GM23338 (cell line): ENCODE measurements at regions not wholly inside any gene's neighbourhood (a gene's known extent, or its start where the extent isn't known, plus 50 kb on each side); places are given as distances from the start of the nearest gene placed in this dataset.

Experiments used
- CREB1 ChIP-seq: fragments of 250-450 bp; sonication (Bioruptor Pico); IDR thresholded peaks from 2 replicates; pipeline ENCODE4 v1.5.0; 2020; ENCODE audit warnings: low read depth, mild to moderate bottlenecking, moderate library complexity
- CTCF ChIP-seq, 2 experiments: fragments of 200-600 bp in 1 of 2; sonication (generic) in 1 of 2; conservative IDR thresholded peaks; 2 replicates each; pipeline versions ENCODE4 v1.5.1 to v1.6.1; 2016 to 2017; ENCODE audit warnings: antibody characterized with exemption in 2 of 2, low read depth in 2 of 2, mild to moderate bottlenecking in 2 of 2, moderate library complexity in 1 of 2
- EZH2 ChIP-seq: fragments of 200-600 bp; sonication (generic); IDR thresholded peaks from one replicate; pipeline ENCODE4 v1.8.0; 2017; ENCODE audit warnings: antibody characterized with exemption, mild to moderate bottlenecking, low read depth; ENCODE audit not compliant: unreplicated experiment
- EZH2phosphoT487 ChIP-seq: fragments of 200-600 bp; sonication (generic); IDR thresholded peaks from one replicate; pipeline ENCODE4 v1.8.1; 2018; ENCODE audit warnings: antibody characterized with exemption; ENCODE audit not compliant: unreplicated experiment
- JUNB ChIP-seq: IDR thresholded peaks from one replicate; pipeline ENCODE4 v1.6.1; 2016; ENCODE audit warnings: antibody characterized with exemption; ENCODE audit not compliant: unreplicated experiment
- NANOG ChIP-seq: IDR thresholded peaks from 2 replicates; pipeline ENCODE4 v1.6.1; 2016; ENCODE audit warnings: antibody characterized with exemption, borderline replicate concordance
- POLR2AphosphoS5 ChIP-seq: IDR thresholded peaks from 2 replicates; pipeline ENCODE4 v1.6.1; 2016; ENCODE audit warnings: antibody characterized with exemption, low read depth
- REST ChIP-seq: IDR thresholded peaks from one replicate; pipeline ENCODE4 v1.6.1; 2018; ENCODE audit warnings: antibody characterized with exemption; ENCODE audit not compliant: unreplicated experiment
- ZNF114 ChIP-seq: fragments of 250-450 bp; sonication (Bioruptor Pico); IDR thresholded peaks from 2 replicates; pipeline ENCODE4 v1.5.0; 2020; ENCODE audit warnings: mild to moderate bottlenecking, moderate library complexity
- ZNF331 ChIP-seq: fragments of 250-450 bp; sonication (Bioruptor Pico); IDR thresholded peaks from 2 replicates; pipeline ENCODE4 v1.5.0; 2020; ENCODE audit warnings: low read depth, mild to moderate bottlenecking, moderate library complexity
- ZNF462 ChIP-seq: fragments of 250-450 bp; sonication (Bioruptor Pico); IDR thresholded peaks from 2 replicates; pipeline ENCODE4 v1.5.0; 2020; ENCODE audit warnings: mild to moderate bottlenecking, moderate library complexity

GRCh38 chr3:124299831-124300230 is 307.9 kb upstream of the ROPN1 start:
- TF ChIP-seq EZH2: no peak
- no peak for TF ChIP-seq POLR2AphosphoS5
- TF ChIP-seq REST: no peak
- TF ChIP-seq CTCF (conservative IDR thresholded peaks at IDR 0.05; ENCODE audit: low read depth in 2 of 2): no peak
- TF ChIP-seq ZNF331: no peak
- no peak for TF ChIP-seq ZNF462
- TF ChIP-seq JUNB: no peak
- TF ChIP-seq EZH2phosphoT487: no peak
- no peak for TF ChIP-seq CREB1 (CRISPR knock-in tag)
- TF ChIP-seq NANOG: no peak
- no peak for TF ChIP-seq ZNF114 (CRISPR knock-in tag)
